TTC549 (cell line): ENCODE measurements at regions not wholly inside any gene's neighbourhood (a gene's known extent, or its start where the extent isn't known, plus 50 kb on each side); places are given as distances from the start of the nearest gene placed in this dataset.
"Not testable (repeated sequence)": the region's sequence is repeated elsewhere in the genome, so short reads cannot be mapped to it uniquely, and the experiment has no call there.

Experiments
- FAIRE-seq: peaks from 2 replicates; lab custom pipeline; 2012; peaks lifted over from hg19 to GRCh38; lab: Jason Lieb, UNC

GRCh38 chr11:36774603-36775002 lies 176.6 kb upstream of the RAG2 start:
- no peak for FAIRE-seq

- FAIRE-seq: no peak
Observed at GRCh38 chr11:36763187-36763586, 165.2 kb upstream of the RAG2 start.

GRCh38 chr11:36757075-36757474 lies 159.0 kb upstream of the RAG2 start:
- no peak for FAIRE-seq

- FAIRE-seq: no peak
Observed at GRCh38 chr11:36753960-36754359, 155.9 kb upstream of the RAG2 start.

- FAIRE-seq: no peak
Observed at GRCh38 chr11:36751996-36752395, 154.0 kb upstream of the RAG2 start.

GRCh38 chr11:36751335-36751781 lies 153.3 kb upstream of the RAG2 start:
- FAIRE-seq: no peak

- FAIRE-seq: no peak
Observed at GRCh38 chr11:36750349-36750748, 152.3 kb upstream of the RAG2 start.

GRCh38 chr11:36748836-36749235 lies 150.8 kb upstream of the RAG2 start:
- no peak for FAIRE-seq

- FAIRE-seq: peak; percentile 55
Observed at GRCh38 chr11:36746886-36747710, 149.1 kb upstream of the RAG2 start.

GRCh38 chr11:36744375-36745168 lies 146.5 kb upstream of the RAG2 start:
- FAIRE-seq: no peak

GRCh38 chr11:36743039-36743438 lies 145.0 kb upstream of the RAG2 start:
- no peak for FAIRE-seq

GRCh38 chr11:36741515-36741914 lies 143.5 kb upstream of the RAG2 start:
- FAIRE-seq: no peak

- FAIRE-seq: no peak
Observed at GRCh38 chr11:36738292-36738861, 140.3 kb upstream of the RAG2 start.

- FAIRE-seq: no peak
Observed at GRCh38 chr11:36736103-36736502, 138.1 kb upstream of the RAG2 start.

GRCh38 chr11:36733721-36734120 lies 135.7 kb upstream of the RAG2 start:
- not testable (repeated sequence) for FAIRE-seq

GRCh38 chr11:36730761-36731160 lies 132.7 kb upstream of the RAG2 start:
- FAIRE-seq: no peak

GRCh38 chr11:36729825-36730224 lies 131.8 kb upstream of the RAG2 start:
- no peak for FAIRE-seq

GRCh38 chr11:36726420-36726819 lies 128.4 kb upstream of the RAG2 start:
- FAIRE-seq: no peak

- FAIRE-seq: no peak
Observed at GRCh38 chr11:36724742-36725385, 126.8 kb upstream of the RAG2 start.

GRCh38 chr11:36722421-36722820 lies 124.4 kb upstream of the RAG2 start:
- no peak for FAIRE-seq

- FAIRE-seq: no peak
Observed at GRCh38 chr11:36719358-36720107, 121.5 kb upstream of the RAG2 start.

GRCh38 chr11:36718451-36718850 lies 120.4 kb upstream of the RAG2 start:
- FAIRE-seq: no peak
